ENCODE measurements at regions not wholly inside any gene's neighbourhood (a gene's known extent, or its start where the extent isn't known, plus 50 kb on each side); places are given as distances from the start of the nearest gene placed in this dataset.

DNA sequence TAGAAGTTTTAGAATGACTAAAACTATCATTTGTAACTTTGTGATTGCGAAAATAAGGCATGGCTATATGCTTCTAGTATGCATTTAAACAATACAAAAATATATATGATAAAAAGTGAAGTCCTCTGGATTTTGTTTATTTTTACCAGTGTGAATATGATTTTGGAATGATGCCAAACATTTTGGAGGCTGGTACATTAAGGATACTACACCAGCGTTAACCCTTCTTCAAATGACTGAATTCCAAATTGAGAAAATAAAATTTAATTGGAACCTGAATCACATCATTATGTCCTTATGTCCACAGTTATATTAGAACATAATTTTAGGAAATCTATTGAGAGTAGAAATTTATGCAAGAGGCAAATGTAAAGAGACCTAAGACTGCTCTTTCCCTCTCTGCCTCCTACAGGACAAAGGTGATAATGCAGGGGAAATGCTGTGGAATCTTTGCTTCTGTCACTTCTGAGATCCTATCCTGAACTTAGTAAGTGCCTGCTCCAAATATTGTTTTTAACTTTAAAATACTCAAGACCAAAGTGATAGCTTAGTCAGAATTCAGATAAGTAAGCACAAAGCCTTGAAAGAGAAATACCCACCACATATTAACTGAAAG lies 121.1 kb upstream of the NANOGP8 start:
- Histone ChIP-seq H3K4me2 (ENCODE audit: low read length) (no peak overlapping the region), H3K4me3 (ENCODE audit: low read length) (no peak overlapping the region), H3K36me3 (ENCODE audit: insufficient read depth, low read length) (no peaks in the 10 kb centered on the region), H3K79me2 (replicated peaks; ENCODE audit: insufficient read depth, low read length) (no peaks in the 10 kb centered on the region), H3K9me2 (ENCODE audit: insufficient read depth, low read length) (no peaks in the 10 kb centered on the region), H4K20me1 (ENCODE audit: insufficient read depth) (no peaks in the 10 kb centered on the region), H3K9ac (ENCODE audit: low read length) (no peak overlapping the region), H2AFZ (ENCODE audit: low read depth, low read length) (no peak overlapping the region), H3K27ac (ENCODE audit: low read length) (no peak overlapping the region), H3K27me3 (ENCODE audit: insufficient read depth, low read depth, low read length) (no peaks in the 10 kb centered on the region), H3K9me3 (ENCODE audit: low read length) (no peaks in the 10 kb centered on the region), H3F3A (ENCODE audit: insufficient read depth, low read length, poor library complexity, severe bottlenecking) (no peaks in the 10 kb centered on the region)
- no peak for TF ChIP-seq EZH2 (IDR thresholded peaks at IDR 0.05; ENCODE audit: borderline replicate concordance, insufficient read depth, low read length, poor library complexity, severe bottlenecking)
- no peak for TF ChIP-seq MXI1 (conservative IDR thresholded peaks at IDR 0.05; ENCODE audit: poor library complexity, severe bottlenecking)
- TF ChIP-seq EP300 (conservative IDR thresholded peaks at IDR 0.05; ENCODE audit: poor library complexity, severe bottlenecking) = no peak
- no peak for TF ChIP-seq POLR2AphosphoS5 (IDR thresholded peaks at IDR 0.05)
- TF ChIP-seq TAF1 (IDR thresholded peaks at IDR 0.05; ENCODE audit: low read depth) = no peak
- TF ChIP-seq, protein P1, sequence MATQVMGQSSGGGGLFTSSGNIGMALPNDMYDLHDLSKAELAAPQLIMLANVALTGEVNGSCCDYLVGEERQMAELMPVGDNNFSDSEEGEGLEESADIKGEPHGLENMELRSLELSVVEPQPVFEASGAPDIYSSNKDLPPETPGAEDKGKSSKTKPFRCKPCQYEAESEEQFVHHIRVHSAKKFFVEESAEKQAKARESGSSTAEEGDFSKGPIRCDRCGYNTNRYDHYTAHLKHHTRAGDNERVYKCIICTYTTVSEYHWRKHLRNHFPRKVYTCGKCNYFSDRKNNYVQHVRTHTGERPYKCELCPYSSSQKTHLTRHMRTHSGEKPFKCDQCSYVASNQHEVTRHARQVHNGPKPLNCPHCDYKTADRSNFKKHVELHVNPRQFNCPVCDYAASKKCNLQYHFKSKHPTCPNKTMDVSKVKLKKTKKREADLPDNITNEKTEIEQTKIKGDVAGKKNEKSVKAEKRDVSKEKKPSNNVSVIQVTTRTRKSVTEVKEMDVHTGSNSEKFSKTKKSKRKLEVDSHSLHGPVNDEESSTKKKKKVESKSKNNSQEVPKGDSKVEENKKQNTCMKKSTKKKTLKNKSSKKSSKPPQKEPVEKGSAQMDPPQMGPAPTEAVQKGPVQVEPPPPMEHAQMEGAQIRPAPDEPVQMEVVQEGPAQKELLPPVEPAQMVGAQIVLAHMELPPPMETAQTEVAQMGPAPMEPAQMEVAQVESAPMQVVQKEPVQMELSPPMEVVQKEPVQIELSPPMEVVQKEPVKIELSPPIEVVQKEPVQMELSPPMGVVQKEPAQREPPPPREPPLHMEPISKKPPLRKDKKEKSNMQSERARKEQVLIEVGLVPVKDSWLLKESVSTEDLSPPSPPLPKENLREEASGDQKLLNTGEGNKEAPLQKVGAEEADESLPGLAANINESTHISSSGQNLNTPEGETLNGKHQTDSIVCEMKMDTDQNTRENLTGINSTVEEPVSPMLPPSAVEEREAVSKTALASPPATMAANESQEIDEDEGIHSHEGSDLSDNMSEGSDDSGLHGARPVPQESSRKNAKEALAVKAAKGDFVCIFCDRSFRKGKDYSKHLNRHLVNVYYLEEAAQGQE (IDR thresholded peaks at IDR 0.05; ENCODE audit: borderline replicate concordance) = no peak
- TF ChIP-seq, protein P2, sequence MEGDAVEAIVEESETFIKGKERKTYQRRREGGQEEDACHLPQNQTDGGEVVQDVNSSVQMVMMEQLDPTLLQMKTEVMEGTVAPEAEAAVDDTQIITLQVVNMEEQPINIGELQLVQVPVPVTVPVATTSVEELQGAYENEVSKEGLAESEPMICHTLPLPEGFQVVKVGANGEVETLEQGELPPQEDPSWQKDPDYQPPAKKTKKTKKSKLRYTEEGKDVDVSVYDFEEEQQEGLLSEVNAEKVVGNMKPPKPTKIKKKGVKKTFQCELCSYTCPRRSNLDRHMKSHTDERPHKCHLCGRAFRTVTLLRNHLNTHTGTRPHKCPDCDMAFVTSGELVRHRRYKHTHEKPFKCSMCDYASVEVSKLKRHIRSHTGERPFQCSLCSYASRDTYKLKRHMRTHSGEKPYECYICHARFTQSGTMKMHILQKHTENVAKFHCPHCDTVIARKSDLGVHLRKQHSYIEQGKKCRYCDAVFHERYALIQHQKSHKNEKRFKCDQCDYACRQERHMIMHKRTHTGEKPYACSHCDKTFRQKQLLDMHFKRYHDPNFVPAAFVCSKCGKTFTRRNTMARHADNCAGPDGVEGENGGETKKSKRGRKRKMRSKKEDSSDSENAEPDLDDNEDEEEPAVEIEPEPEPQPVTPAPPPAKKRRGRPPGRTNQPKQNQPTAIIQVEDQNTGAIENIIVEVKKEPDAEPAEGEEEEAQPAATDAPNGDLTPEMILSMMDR (IDR thresholded peaks at IDR 0.05; ENCODE audit: poor library complexity, severe bottlenecking) = no peak
- no peak for TF ChIP-seq SMC3 (conservative IDR thresholded peaks at IDR 0.05; ENCODE audit: poor library complexity)
- TF ChIP-seq RAD21 (conservative IDR thresholded peaks at IDR 0.05) = no peak

DNA sequence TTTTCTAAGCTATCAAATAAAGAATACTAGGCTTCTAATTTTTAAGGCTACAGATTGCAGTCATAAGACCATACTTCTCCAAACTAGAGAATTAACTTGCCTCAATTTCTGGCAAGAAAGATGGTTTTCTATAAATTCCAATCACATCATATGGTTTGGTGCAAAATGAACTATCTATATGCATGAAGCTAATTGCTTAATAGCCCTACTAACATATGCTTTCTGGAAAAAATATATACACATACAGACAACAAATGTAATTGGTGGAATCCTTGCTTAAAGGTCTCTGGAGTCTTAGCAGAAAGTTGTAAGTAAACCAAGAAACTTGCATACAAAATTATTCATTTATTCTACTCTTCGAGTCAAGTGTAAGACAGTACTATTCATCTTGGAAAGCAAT lies 113.1 kb upstream of the NANOGP8 start:
- TF ChIP-seq TAF1 (IDR thresholded peaks at IDR 0.05; ENCODE audit: low read depth) = no peak
- no peak for TF ChIP-seq RAD21 (conservative IDR thresholded peaks at IDR 0.05)
- TF ChIP-seq POLR2AphosphoS5 (IDR thresholded peaks at IDR 0.05) = no peak
- TF ChIP-seq SMC3 (conservative IDR thresholded peaks at IDR 0.05; ENCODE audit: poor library complexity) = no peak
- TF ChIP-seq MXI1 (conservative IDR thresholded peaks at IDR 0.05; ENCODE audit: poor library complexity, severe bottlenecking) = no peak
- TF ChIP-seq EZH2 (IDR thresholded peaks at IDR 0.05; ENCODE audit: borderline replicate concordance, insufficient read depth, low read length, poor library complexity, severe bottlenecking) = no peak
- TF ChIP-seq EP300 (conservative IDR thresholded peaks at IDR 0.05; ENCODE audit: poor library complexity, severe bottlenecking) = no peak
- TF ChIP-seq, protein P2 (IDR thresholded peaks at IDR 0.05; ENCODE audit: poor library complexity, severe bottlenecking) = no peak
- TF ChIP-seq, protein P1 (IDR thresholded peaks at IDR 0.05; ENCODE audit: borderline replicate concordance) = no peak
- Histone ChIP-seq H3K9me3 (ENCODE audit: low read length) (no peaks in the 10 kb centered on the region), H3K9ac (ENCODE audit: low read length) (no peak overlapping the region), H3K27ac (ENCODE audit: low read length) (no peak overlapping the region), H4K20me1 (ENCODE audit: insufficient read depth) (no peaks in the 10 kb centered on the region), H3K9me2 (ENCODE audit: insufficient read depth, low read length) (no peaks in the 10 kb centered on the region), H3K79me2 (replicated peaks; ENCODE audit: insufficient read depth, low read length) (no peaks in the 10 kb centered on the region), H3K4me3 (ENCODE audit: low read length) (no peak overlapping the region), H3K36me3 (ENCODE audit: insufficient read depth, low read length) (no peaks in the 10 kb centered on the region), H3K27me3 (ENCODE audit: insufficient read depth, low read depth, low read length) (no peaks in the 10 kb centered on the region), H3K4me2 (ENCODE audit: low read length) (no peak overlapping the region), H3F3A (ENCODE audit: insufficient read depth, low read length, poor library complexity, severe bottlenecking) (no peaks in the 10 kb centered on the region), H2AFZ (ENCODE audit: low read depth, low read length) (no peak overlapping the region)

Measured in neural cell (in vitro differentiated cells).